Activated CD4-positive, alpha-beta T cell treated with anti-CD3 and anti-CD28 coated beads, Interleukin-2, amount 50 U/mL, for 1 hour (primary cell): ENCODE measurements at regions not wholly inside any gene's neighbourhood (a gene's known extent, or its start where the extent isn't known, plus 50 kb on each side); places are given as distances from the start of the nearest gene placed in this dataset.

Experiments
- DNase-seq: peaks from one replicate; pipeline ENCODE4 v3.0.0-alpha.2; 2020

DNA sequence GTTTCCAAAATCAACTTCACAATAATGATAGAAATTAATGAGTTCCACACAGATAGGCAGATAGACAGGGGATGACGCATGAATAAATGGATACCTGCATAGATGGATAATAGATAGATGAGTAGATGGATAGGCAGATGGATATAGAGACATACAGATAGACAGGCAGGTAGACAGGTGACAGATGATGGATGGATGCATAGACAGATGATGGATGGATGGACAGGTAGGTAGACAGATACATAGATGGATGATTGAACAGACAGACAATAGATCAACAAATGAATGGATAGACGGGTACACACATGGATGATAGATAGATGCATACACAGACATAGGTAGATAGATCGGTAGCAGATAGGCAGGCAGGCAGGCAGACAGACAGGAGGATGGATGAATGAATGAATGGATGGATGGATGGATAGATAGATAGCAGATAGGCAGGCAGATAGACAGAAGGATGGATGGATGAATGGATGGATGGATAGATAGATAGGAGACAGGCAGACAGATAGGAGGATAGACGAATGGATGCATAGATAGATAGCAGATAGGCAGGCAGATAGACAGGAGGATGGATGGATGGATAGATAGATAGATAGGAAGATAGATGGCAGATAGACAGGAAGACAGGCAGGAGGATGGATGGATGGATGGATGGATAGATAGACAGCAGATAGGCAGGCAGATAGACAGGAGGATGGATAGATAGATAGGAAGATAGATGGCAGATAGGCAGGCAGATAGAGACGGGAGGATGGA is 142.5 kb downstream of the RBFOX3 start:
- no peak for DNase-seq

DNA sequence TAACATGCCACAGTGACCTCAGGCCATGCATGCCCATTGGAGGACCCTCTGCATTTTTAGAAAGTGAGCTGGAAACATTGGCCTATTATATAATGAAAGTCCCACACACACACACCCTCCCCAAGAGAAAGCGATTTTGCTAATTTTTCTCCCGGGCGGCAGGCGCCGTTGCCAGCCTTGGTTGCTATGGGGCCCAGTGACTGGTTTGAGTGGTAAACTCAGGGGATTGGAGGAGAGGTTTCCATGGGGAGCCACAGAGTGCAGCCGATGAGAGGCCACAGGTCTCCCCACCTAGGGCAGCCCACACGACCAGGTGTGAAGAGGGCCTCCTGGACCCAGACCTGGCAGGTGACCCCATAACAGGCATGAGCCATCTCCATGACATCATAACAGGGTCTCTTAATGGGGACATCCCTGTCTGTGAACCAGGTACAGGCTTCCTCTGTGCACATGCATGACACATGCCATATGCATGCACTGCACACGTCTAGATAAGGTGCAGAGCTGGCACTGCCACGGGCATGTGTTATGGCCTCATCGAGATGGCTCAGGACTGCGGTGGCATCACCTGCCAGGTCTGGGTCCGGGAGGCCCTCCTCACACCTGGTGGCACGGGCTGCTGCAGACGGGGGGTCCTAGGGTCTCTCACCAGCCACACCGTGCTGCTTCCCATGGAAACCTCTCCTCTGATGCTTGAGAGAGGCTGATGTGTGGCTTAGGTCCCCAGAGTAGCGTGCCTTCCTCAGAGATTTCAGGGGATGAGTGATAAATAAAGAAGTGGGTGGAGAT is 144.1 kb downstream of the RBFOX3 start:
- no peak for DNase-seq

DNA sequence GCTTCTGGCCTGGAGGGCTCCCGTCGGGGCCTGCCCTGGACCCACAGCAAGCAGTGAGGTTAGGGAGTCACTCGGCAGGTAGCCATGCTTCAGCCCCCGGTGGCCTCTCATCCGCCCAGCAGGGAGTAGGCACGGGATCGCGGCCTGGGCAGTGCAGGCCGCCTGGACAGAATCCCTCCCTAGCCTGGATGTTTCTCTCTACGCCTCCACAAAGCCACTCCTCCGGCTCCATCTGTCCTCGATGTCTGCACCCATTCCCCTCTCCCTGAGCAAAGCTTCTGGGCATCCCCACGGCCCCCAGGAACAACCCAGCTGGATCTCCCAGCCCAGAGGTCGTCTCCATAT is 145.2 kb downstream of the RBFOX3 start:
- no peak for DNase-seq

DNA sequence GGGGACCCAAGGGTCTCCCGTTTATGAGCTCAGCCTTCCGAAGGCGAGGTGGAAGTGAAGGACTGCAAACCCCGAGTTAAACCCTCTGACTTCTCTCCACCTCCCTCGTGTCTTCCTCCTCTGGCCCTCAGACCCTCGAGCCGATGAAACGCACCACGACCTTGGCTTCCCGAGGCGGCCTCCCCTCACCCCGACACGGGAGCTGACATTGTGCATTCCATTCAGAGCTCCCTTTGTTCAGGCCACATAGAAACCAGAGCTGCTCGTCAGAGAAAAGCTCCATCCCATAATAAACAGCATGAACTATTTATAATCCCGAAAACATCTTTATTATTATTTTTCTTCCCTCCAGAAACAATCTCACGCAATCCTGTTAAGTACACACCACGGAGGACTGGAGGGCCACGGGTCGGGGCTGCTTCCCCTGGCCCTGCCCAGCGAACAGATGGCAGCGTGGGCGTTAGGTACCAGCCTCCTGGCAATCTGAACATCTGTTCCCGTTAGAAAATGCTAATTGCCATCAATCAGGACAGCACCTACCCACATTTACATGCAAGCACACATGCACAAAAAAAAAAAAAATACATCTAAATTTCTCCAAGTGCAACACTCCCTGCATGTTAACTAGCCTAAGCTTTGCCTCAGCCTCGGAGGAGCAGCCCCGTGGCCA is 145.7 kb downstream of the RBFOX3 start:
- no peak for DNase-seq

DNA sequence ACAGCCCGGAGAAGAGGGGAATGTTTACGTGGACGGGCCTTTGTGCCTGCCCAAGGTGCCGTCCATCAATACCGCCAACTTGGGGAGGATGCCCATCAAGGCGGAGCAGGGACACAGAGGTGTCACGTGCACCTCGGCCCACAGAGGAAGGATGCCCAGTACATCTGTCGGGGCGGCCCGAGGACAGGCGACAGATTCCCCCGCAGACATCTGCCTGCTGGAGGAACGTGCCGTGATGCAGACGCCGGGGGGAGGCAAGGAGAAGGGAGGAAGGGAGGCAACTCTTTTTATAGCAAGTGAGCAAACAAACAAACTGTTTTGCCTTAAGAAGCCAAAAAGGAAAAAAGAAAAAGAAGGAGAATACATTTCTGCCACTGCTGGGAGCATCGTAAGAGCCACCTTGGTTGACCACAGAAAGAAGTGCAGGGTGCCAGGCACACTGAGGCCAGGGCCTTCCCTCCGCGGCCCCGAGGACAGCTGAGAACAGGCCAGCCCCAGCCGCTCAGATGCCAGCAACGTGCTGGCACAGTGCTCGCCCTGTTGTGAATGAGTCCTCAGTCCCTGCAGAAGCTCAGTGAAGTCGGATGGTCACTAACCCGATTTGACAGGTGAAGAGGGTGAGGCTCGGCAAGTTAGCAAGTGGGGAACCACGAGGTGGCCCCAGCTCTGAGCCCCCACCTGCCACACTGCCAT is 146.4 kb downstream of the RBFOX3 start:
- no peak for DNase-seq

DNA sequence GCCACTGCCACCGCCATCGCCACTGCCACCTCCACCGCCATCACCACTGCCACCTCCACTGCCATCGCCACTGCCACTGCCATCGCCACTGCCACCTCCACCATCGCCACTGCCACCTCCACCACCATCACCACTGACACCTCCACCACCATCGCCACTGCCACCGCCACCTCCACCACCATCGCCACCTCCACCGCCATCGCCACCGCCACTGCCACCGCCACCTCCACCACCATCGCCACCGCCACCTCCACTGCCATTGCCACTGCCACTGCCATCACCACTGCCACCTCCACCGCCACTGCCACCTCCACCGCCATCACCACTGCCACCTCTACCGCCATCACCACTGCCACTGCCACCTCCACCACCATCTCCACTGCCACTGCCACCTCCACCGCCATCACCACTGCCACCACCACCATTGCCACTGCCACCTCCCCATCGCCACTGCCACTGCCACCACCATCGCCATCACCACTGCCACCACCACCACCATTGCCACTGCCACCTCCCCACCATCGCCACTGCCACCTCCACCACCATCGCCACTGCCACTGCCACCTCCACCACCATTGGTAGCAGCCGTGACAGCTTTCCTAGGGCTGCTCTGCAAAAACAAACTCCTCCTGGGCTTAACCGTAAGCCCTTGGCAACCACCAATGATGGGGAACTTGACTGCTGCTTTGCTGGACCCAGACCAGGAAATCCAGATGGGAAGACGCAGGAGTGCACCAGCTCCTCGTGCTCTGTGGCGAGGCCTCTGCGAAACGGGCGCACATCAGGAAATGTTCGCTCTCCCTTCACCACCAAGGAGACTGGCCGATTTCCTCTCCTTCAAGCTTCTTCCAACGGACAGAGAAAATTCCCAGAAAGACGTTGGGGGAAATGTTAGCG is 147.2 kb downstream of the RBFOX3 start:
- no peak for DNase-seq

DNA sequence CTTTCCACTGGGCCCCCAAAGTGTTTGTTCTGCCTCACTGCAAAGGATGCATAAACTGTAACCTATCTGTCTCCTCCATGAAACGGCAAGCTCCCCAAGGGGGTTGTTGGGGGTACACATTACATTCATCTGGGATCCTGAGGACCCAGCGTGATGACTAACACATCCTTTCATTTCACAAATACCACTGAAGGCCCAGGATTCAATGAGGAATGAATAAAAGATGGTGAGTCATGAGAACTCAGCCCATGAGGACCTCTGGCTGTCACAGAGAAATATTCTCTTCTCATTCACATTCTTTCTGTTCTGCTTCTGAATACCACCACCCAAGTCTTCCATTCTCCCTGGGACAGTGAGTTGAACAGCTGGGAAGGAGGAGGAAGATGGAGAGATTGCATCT is 149.8 kb downstream of the RBFOX3 start:
- no peak for DNase-seq

DNA sequence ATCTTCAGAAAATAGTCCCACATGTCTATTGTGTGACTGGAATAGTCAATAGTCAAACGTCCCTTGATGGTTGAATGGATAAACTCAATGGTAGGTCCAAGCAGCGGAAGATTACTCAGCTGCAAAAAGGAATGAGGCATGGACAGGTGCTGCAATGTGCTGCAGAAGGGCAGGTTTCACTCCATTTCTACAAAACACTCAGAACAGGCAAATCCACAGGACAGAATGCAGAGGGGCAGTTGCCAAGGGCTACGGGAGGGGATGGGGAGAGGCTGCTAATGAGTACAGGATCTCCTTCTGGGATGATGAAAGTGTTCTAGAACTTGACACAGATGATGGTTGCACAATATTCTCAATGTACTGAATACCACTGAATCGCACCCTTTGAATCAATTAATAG is 151.0 kb downstream of the RBFOX3 start:
- DNase-seq = no peak

DNA sequence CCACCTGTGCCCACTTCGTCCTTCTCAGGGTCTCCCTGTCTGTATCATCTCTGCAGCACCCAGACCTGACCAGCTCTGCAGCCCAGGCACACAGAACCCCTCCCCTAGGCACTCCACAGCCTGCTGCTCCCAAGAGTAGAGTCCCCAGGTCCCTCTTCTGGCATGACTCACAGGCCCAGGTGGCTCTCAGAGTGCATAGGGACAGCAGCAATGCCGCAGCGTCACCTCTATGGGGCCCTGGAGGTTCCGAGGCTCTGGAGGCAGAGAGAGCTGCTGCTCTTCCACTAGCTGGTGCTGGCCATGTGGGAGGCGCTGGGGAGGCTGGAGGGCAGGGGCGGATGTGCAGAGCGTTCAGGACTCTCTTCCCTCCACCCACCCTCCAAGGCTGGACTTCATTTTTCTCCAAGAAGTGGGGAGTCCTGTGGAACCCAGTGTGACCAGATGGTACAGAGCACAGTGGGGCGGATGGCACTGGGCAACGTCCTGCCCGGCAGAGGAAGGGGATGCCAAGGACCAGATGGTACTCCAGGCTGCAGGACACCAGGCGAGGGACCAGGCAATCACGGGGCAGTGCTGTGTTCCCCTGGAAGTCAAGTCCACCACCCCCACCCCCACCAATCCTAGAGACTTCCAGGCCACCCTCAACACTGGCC is 151.7 kb downstream of the RBFOX3 start:
- no peak for DNase-seq

DNA sequence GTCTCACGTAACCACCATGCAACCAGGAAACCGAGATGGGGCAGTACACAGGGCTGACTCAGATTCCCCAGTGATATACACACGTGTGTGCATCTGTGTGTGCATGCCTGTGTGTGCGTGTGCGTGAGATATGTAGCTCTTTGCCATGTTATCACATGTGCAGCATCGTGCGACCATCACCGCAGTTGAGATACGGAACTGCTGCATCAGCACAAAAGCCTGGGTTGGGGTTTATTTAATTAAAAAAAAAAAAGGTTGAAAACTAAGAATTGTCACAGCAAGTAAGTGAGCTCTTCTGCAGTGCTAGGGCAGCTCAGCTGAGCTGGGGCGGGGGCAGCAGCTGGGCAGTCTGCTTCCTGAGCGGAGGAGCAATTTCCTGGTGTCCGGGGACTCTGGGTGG is 152.5 kb downstream of the RBFOX3 start:
- DNase-seq = no peak

DNA sequence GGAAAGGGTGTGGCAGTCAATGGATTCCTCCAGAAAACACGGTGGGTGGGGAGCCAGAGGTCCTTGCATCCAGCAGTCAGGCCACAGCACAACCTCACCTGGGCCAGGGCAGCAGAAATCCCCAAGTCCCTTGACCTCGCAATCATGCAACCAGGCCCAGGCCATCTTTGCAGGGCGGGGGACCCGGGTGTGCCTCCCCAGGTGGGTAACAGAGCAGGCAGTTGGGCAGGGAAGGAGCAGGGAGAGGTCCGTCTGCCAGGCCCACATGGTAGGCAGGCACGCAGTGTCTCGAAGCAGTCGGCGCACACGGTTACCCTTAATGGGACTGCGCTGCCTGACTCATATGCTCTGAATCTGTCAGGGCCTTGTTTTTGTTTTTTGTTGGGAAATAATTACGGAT is 153.0 kb downstream of the RBFOX3 start:
- DNase-seq = no peak

DNA sequence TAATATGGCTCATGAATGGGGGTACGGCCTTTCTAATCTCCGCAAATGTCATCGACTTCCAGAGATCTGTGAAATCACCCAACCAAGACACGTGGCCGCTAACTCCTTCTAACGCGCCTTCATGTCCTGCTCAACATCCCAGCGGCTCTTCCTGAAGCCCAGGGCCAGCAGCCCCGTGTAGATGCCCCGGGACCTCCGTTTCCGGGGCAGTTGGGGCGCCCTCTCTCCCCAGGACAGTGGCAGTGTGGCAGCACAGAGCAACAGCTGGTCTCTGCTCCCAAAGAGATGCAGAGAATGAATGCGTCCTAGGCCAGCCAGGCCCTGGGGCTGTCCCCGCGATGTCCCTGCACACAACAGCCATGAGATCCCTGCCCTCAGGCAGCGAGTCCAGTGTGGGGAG is 153.5 kb downstream of the RBFOX3 start:
- DNase-seq = no peak

DNA sequence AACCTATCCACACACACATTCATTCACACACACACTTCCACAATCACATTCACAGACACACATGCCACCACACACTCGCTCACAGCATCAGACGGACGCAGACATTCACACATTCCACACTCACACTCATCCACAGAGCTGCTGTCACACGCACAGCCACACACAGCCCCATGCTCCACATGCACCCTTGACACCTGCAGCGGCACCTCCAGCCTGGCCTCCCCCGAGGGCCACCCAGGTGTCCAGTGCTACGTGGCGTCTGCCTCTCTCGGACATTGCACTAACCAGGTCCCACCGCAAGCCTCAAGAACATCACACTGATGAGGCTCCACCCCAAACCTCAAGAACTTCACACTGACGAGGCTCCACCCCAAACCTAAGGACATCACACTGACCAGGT is 155.2 kb downstream of the RBFOX3 start:
- DNase-seq = no peak

DNA sequence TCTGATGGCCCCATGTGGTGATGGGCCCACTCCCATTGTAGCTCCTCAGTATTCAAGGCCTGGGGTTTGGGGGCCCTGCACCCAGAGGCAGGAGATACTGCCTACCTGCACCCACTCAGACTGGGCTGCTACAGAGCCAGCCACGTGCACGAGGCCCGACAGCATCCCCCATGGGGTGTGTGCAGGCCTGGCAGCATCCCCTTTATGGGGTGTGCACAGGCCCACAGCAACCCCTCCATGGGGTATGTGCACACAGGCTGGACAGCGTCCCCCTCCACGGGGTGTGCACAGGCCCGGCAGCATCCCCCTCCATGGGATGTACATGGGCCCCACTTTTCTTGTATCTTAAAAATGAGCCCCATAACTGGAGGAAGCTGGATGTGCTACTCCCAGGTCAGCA is 156.0 kb downstream of the RBFOX3 start:
- DNase-seq = no peak

DNA sequence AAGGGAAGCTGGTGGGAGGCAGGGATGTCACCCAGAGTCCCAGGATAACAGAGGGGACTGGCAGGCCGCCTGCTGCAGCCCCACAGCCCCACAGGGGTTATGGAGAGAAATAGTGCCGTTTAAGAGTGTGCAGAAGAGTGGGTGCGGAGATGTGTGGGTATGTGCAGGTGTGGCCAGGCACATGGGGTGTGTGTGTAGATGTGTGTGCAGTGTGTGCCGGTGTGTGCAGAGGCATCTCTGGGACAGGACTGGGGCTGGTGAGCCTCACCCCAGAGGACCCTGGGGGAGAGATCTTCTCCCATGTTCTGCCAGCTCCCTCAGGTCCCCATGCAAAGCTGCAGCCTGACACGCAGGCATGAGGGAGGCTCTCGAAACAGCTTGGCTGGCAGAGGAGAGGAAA is 157.4 kb downstream of the RBFOX3 start:
- DNase-seq = no peak

DNA sequence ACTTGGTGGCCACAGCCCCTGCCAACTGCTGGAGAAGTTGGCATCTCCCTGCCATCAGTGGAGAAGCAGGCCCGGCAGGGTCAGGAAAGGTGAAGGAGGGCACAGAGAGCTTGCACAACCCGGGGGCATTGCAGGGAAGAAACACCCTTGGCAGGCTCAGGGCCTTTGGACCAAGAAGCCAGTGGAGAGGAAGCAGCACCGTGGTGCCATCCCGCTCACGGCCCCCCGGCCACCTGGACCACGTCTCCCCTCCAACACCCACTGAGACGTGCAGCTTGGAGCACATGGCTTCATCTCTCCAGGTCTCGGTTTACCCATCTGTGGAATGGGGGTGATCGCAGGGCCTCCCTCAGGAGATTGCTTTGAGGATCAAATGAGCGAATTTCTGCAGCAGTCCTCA is 158.1 kb downstream of the RBFOX3 start:
- DNase-seq = no peak

DNA sequence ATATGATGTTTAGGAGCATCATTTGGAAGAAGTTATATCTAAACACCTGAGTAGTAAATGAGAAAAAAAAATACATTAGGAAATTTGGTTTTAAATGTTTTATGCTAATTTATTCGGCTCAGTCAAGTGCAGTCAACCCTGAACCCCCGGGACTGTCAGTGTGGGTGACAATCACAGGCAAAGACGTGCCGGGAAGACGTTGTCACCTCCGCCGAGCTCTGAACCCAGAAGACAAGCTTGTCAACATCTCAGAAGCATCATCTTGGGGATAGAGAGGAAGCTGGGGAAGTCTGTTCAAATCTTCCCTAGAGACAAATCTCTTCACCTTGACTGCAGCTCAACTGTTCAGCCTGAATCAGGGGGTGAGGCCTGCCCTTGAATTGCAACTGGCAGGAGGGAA is 159.7 kb downstream of the RBFOX3 start:
- no peak for DNase-seq

DNA sequence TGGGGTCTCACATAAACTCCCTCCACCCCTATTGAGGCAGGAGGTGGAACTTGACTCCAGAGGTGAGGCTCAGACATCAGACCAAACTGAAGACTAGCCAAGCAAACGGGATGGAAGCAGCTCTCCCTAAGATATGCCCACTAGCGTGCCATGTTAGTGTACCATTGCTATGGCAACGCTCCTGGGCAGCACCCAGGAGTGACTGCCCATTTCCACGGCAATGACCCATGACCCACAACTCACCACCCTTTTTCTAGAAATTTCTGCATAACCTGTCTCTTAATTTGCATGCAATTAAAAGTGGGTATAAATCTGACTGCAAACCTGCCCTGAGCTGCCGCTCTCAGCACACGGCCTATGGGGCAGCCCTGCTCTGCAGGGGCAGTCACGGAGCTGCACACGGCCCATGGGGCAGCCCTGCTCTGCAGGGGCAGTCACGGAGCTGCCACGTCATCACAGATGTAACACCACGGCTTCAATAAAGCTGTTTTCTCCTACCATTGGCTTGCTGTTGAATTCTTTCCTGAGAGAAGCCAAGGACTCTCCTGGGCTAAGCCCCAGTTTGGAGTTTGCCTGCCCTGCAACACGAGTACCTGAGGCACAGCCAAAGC is 164.3 kb downstream of the RBFOX3 start:
- DNase-seq = no peak

DNA sequence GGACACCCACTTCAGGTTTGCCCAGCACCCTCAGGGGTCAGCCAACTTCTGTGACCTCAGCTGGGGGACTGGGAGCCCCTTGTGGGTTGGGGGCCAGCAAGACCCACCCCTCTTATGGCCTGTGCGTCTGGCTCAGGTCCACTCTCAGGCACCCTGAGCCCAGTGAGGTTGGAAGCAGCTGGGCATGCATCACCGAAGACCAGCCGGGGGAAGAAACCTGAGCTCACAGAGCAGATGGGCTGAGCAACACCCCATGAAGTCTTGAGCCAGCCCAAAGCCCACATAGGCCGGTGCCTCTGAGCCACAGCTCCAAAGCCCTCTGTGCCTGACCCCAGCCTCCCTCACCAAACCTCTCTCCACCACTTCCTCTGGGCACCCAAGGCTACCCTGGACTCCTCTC is 166.7 kb downstream of the RBFOX3 start:
- DNase-seq = no peak

DNA sequence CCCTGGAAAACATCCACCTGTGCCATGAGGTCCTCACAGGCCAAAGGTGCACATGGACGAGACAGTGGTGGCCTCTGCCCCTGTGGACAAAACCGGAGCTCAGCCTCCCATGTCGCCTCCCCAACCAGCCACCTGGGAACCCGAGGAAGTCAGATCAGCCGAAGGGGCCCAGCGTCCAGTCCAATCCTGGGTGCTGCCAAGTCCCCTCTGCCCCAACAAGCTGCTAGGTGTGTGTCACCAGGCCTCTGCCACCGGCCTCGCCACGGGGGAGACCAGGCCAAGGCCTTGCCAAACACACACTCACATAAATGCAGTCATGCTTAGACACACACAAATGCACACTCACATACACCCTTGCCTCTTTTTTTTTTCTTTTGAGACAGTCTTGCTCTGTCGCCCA is 167.8 kb downstream of the RBFOX3 start:
- no peak for DNase-seq

DNA sequence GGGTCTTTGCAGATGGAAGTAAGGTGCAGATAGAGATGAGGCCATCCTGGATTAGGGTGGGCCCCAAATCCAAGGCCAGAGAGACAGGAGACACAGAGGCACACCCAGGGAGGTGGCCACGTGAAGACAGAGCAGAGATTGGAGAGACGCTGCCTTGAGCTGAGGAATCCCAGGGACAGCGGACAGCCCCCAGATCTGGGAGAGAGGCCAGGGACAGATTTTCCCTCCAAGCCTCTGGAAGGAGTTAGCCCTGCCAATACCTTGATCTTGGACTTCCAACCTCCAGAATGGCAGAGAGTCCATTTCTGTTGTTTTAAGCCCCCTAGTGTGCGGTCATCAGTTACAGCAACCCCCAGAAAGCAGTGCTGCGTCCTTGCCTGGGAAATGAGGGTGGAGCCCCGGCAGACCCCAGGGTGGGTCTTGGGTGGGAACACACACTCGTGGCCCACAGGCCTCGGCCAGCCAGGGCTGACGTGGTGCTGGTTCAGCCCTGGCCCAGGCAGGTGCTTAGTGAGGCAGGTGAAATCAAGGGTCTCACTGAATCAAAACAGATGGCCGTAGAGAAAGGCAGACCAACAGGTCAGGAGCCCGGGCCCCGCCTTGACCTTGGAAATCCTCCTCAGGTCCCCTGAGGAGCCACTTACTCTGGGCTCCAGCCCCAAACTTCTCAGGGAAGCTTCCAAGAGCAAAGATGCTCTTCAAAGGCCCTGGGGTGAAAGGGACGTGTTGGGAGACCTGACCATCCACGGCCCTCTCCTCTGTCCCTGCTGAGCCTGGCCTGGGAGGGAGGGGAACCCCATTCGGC is 169.3 kb downstream of the RBFOX3 start:
- DNase-seq = no peak
